Ectodermal cell (in vitro differentiated cells): ENCODE measurements at regions not wholly inside any gene's neighbourhood (a gene's known extent, or its start where the extent isn't known, plus 50 kb on each side); places are given as distances from the start of the nearest gene placed in this dataset.
"Not testable (repeated sequence)": the region's sequence is repeated elsewhere in the genome, so short reads cannot be mapped to it uniquely, and the experiment has no call there.

Source experiments
- H3K27ac ChIP-seq: 2 replicates; pipeline ENCODE4 v1.7.0; 2013; ENCODE audit warnings: mild to moderate bottlenecking, low read depth, low read length; ENCODE audit not compliant: insufficient read depth, poor library complexity, severe bottlenecking
- H3K27me3 ChIP-seq: 2 replicates; pipeline ENCODE4 v1.7.0; 2013; ENCODE audit warnings: mild to moderate bottlenecking, low read length; ENCODE audit not compliant: insufficient read depth, control insufficient read depth, poor library complexity, severe bottlenecking
- H3K36me3 ChIP-seq: one replicate; pipeline ENCODE4 v1.7.0; 2013; ENCODE audit warnings: low read length; ENCODE audit not compliant: control insufficient read depth, insufficient read depth
- H3K4me1 ChIP-seq: one replicate; pipeline ENCODE4 v1.7.0; 2013; ENCODE audit warnings: low read length; ENCODE audit not compliant: control insufficient read depth, insufficient read depth
- H3K4me3 ChIP-seq: 2 replicates; pipeline ENCODE4 v1.7.0; 2013; ENCODE audit warnings: low read depth, low read length, control low read depth; ENCODE audit not compliant: insufficient read depth
- H3K9me3 ChIP-seq: 2 replicates; pipeline ENCODE4 v1.7.0; 2013; ENCODE audit warnings: mild to moderate bottlenecking, low read length, moderate library complexity; ENCODE audit not compliant: control insufficient read depth
- WGBS, 2 experiments: methylation state at CpG; one replicate each; pipeline ENCODE4 v1.1.7; 2013; ENCODE audit warnings: missing lambda C conversion rate in 2 of 2; 5-methylcytosine and 5-hydroxymethylcytosine counted together

- not testable (repeated sequence) for H3K27me3 ChIP-seq, H3K36me3 ChIP-seq, H3K4me1 ChIP-seq, H3K4me3 ChIP-seq, H3K9me3 ChIP-seq, H3K27ac ChIP-seq
Measured at GRCh38 chr10:42227859-42228258, 410.5 kb downstream of the ZNF33B start.

DNA sequence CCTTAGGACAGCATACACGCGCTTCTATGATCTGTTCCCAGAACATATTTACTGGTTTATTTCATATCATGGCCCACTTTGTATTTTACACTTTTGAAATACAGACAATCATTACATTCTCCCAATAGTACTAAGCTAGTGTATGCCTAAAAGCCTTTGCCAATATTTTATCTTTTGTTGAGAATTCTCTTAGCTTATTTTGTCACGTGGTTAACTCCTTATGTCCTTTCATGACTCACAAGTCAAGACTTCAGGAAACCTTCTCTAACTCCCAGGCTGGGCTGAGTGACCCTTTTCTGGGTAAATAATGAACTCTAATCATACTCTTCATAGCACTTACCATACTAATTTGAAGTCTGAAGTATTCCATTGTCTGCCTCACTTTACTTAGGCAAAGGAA is 444.8 kb downstream of the ZNF33B start:
- WGBS, 2 experiments = 43 to 55% methylated on average over 3 of the region's 3 CpGs
- H3K4me1 ChIP-seq, H3K27ac ChIP-seq, H3K4me3 ChIP-seq, H3K9me3 ChIP-seq, H3K36me3 ChIP-seq, H3K27me3 ChIP-seq: not testable (repeated sequence)

GRCh38 chr10:42192450-42192849 is 445.9 kb downstream of the ZNF33B start:
- H3K9me3 ChIP-seq, H3K27ac ChIP-seq, H3K36me3 ChIP-seq, H3K27me3 ChIP-seq, H3K4me3 ChIP-seq, H3K4me1 ChIP-seq: not testable (repeated sequence)
- 0% methylated on average over 1 to 3 of the region's 4 CpGs for WGBS, 2 experiments

- not testable (repeated sequence) for H3K4me1 ChIP-seq, H3K4me3 ChIP-seq, H3K27me3 ChIP-seq, H3K36me3 ChIP-seq, H3K9me3 ChIP-seq, H3K27ac ChIP-seq
- WGBS, 2 experiments = 74 to 94% methylated on average over 4 to 5 of the region's 6 CpGs
Measured at GRCh38 chr10:42187501-42188195, 450.7 kb downstream of the ZNF33B start.

- WGBS, 2 experiments = 90% methylated on average over 11 to 22 of the region's 30 CpGs
- H3K36me3 ChIP-seq, H3K4me3 ChIP-seq, H3K4me1 ChIP-seq, H3K9me3 ChIP-seq, H3K27ac ChIP-seq, H3K27me3 ChIP-seq: not testable (repeated sequence)
Measured at GRCh38 chr10:42177793-42178689, 460.3 kb downstream of the ZNF33B start.

DNA sequence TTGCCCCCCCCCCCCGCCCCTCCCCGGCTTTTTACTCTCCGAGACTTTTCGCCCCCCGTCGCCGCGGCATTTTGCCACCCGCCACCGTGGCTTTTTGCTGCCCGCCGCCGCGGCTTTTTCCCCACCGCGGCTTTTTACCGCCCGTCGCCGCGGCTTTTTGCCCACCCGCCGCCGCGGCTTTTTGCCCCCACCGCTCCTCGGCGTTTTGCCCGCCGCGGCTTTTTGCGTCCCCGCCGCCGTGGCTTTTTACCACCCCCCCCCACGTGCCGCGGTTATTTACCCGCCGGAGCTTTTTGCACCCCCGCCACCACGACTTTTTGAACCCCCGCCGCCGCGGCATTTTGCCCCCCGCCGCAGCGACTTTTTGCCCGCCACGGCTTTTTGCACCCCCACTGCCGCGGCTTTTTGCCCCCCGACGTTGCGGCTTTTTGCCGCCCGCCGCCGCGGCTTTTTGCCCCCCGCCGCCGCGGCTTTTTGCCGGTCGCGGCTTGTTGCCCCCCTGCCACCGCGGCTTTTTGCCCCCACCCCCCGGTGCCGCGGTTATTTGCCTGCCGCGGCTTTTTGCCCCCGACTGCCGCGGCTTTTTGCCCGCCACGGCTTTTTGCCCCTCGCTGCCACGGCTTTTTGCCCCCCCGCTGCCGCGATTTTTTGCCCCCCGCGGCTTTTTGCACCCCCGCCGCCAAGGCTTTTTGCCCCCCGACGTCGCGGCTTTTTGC is 461.1 kb downstream of the ZNF33B start:
- Histone ChIP-seq H3K27ac (no peak overlapping the region), H3K4me1 (no peaks in the 10 kb centered on the region), H3K9me3 (peaks cover 7% of the 10 kb centered on the region), H3K4me3 (no peak overlapping the region), H3K27me3 (no peaks in the 10 kb centered on the region), H3K36me3 (no peaks in the 10 kb centered on the region)
- WGBS, 2 experiments = 89 to 91% methylated on average over 64 to 74 of the region's 93 CpGs

- Histone ChIP-seq H3K27me3 (no peaks in the 10 kb centered on the region), H3K9me3 (peaks cover 3% of the 10 kb centered on the region), H3K4me3 (no peak overlapping the region), H3K27ac (no peak overlapping the region), H3K4me1 (no peaks in the 10 kb centered on the region), H3K36me3 (no peaks in the 10 kb centered on the region)
- 92 to 94% methylated on average over 59 of the region's 59 CpGs for WGBS, 2 experiments
Measured at GRCh38 chr10:42150428-42151061, 487.8 kb downstream of the ZNF33B start.

- Histone ChIP-seq H3K27me3 (no peaks in the 10 kb centered on the region), H3K4me1 (no peaks in the 10 kb centered on the region), H3K27ac (no peak overlapping the region), H3K4me3 (no peak overlapping the region), H3K36me3 (no peaks in the 10 kb centered on the region), H3K9me3 (peaks cover 3% of the 10 kb centered on the region)
- WGBS, 2 experiments = 92 to 93% methylated on average over 78 of the region's 78 CpGs
Measured at GRCh38 chr10:42149722-42150427, 488.5 kb downstream of the ZNF33B start.

DNA sequence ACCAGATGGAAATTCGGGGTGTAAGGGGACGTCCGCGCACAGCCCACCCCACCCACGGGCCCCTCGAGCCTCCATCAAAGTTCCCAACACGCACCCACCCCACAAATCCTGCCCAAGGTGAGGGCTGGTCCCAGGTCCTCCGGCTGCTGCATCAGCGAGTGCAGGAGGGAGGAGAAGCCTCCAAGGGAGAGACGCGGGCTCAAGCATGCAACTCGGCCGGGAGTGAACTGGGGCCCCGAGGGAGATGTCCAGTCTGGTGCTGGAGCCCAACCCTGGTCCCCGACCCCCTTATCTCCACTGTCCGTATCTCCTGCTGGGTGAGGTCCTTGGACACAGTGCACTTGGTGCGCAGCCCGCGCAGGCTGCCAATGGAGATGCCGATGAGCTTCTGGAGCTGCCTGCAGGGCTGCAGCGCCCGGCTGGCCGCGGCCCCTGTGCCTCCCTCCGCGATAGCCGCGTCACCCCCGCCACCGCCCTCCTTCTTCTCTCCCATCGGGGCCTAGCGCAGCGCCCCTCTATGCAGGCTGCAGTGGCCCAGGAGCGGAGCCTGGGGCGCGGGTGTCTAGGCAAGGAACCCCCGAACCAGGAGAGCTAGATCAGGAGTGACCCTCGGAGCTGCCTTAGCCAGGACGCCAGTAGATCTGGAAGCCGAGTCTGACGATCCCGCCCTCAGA is 489.2 kb downstream of the ZNF33B start:
- Histone ChIP-seq H3K27ac (no peak overlapping the region), H3K4me3 (no peak overlapping the region), H3K36me3 (no peaks in the 10 kb centered on the region), H3K9me3 (peaks cover 3% of the 10 kb centered on the region), H3K27me3 (no peaks in the 10 kb centered on the region), H3K4me1 (no peaks in the 10 kb centered on the region)
- WGBS, 2 experiments = 88% methylated on average over 42 of the region's 42 CpGs
